ENCODE measurements at regions not wholly inside any gene's neighbourhood (a gene's known extent, or its start where the extent isn't known, plus 50 kb on each side); places are given as distances from the start of the nearest gene placed in this dataset.
A peak's percentile ranks its signal among the peaks of the same experiment; 100 is the strongest.
"Not testable (repeated sequence)": the region's sequence is repeated elsewhere in the genome, so short reads cannot be mapped to it uniquely, and the experiment has no call there.

- DNase-seq = no peak
Measured at GRCh38 chr21:36247316-36248010, 72.5 kb upstream of the MORC3 start.

- DNase-seq = no peak
Measured at GRCh38 chr21:36249576-36250422, 70.2 kb upstream of the MORC3 start.

- DNase-seq = no peak
Measured at GRCh38 chr21:36250423-36251075, 69.4 kb upstream of the MORC3 start.

GRCh38 chr21:36254106-36254941 is 65.7 kb upstream of the MORC3 start:
- no peak for DNase-seq

- DNase-seq = no peak
Measured at GRCh38 chr21:36255663-36256062, 64.3 kb upstream of the MORC3 start.

GRCh38 chr21:36257657-36258056 is 62.3 kb upstream of the MORC3 start:
- DNase-seq = no peak

GRCh38 chr21:36260030-36260787 is 59.8 kb upstream of the MORC3 start:
- DNase-seq = peak; percentile 71

GRCh38 chr21:36260802-36261201 is 59.2 kb upstream of the MORC3 start:
- no peak for DNase-seq

- DNase-seq = no peak
Measured at GRCh38 chr21:36261459-36261858, 58.5 kb upstream of the MORC3 start.

- DNase-seq = no peak
Measured at GRCh38 chr21:36263797-36264196, 56.2 kb upstream of the MORC3 start.

GRCh38 chr21:36265431-36265830 is 54.6 kb upstream of the MORC3 start:
- DNase-seq = no peak

GRCh38 chr21:36267828-36268227 is 52.2 kb upstream of the MORC3 start:
- DNase-seq = not testable (repeated sequence)

- not testable (repeated sequence) for DNase-seq
Measured at GRCh38 chr21:36268264-36268663, 51.7 kb upstream of the MORC3 start.
